GM19324 (cell line): ENCODE measurements at regions not wholly inside any gene's neighbourhood (a gene's known extent, or its start where the extent isn't known, plus 50 kb on each side); places are given as distances from the start of the nearest gene placed in this dataset.
"Not testable (repeated sequence)": the region's sequence is repeated elsewhere in the genome, so short reads cannot be mapped to it uniquely, and the experiment has no call there.

Experiments used
- ATAC-seq: cut with Tn5 transposase; IDR thresholded peaks from one replicate; pipeline ENCODE4 v1.9.1; 2021; ENCODE audit warnings: mild to moderate bottlenecking, moderate library complexity; ENCODE audit not compliant: unreplicated experiment, low FRiP score

DNA sequence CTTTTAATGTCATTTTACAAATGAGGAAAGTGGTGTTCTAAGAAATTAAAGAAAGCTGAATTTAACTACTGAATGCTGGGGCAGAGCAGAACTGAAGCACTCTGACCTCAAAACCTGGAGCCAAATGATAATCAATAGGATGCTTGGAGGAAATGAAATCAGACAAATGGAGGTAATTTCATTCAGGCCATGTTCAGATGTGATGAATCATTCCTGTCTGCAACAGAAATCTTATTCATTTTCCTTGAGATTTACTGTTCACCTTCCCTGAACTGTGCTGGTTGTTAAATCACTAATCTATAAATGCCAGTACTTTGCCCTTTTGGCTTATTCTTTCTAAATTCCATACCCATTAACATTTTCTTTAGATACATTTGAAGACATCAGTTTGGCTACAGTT, 85.6 kb upstream of the SNX7 start:
- no peak for ATAC-seq

DNA sequence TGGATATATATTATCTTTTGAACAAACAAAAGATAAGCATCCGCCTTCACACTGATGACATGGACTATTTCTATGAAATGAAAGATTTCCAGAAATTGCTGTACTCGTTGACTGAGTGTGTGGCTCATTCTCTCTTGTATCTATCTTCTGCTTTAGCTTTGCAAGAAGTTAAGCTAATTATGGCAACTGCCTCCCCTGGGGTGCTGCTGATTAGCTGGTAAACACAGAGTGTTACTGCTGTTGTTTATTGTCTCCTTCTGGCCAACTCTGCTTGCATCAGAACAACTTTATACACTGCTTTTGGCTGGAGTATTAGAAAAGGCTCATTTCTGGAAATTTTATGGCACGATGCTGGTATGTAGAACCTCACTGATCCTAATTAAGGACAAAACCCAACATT, 95.6 kb upstream of the SNX7 start:
- ATAC-seq = no peak

DNA sequence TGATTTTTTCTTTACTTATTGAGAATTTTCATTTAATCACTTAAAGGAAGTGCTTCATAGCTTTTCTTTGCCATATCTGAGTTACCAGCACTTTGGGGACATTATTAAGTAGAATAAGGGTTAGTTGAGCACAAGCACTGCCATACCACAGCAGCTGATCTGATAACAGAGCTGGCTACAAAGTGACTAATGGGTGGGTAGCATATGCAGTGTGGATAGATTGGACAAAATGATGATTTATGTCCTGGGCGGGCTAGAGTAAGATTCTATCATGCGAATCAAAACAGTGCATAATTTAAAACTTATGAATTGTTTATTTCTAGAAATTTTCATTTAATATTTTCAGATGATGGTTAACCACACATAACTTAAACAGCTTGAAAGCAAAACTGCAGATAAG, 102.2 kb upstream of the SNX7 start:
- no peak for ATAC-seq

DNA sequence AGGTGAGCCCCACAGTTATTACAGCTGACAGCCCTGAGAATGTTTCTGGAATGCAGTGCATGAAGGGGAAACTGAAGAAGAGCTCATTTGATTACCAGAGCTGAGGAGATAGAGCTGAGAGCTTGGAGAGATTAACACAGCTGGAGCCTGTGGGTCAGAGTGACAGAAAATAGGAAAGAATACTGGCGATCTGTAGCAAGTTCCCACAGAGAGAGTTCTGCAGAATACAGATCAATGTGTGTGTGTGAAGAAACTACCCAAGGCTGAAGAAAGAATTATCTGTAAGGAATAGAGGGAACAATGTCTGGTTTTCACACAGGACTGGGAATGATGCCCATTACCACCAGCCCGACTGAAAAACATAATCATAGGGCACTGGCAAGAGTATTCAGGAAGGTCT, 103.6 kb upstream of the SNX7 start:
- ATAC-seq = no peak

DNA sequence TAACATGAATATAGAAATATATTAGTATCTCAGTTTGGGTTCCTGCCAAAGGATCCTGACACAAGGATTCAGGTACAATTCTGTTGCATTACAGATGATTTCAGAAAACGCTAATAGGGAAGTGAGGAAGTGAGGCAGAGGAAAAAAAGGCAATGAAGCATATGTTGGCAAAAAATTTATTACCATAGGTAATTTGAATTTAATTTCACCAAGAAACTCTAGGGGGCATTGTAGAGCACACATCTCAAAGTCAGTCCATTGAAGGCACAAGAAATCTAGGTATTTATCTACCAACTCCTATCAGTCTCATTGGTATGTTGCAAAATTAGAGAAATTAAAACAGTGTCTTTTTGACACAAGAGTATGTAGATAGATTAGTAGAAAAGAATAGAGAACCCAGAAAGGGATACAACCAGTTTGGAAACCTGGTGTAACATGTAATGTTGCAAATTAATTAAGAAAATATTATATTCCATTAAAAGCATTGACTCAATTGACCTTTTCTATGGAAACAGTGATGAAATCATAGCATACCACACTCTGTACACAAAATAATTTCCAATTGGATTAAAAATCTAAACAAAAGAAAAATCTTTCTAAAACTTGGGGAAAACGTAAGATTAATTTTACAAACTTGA, 104.9 kb upstream of the SNX7 start:
- ATAC-seq = no peak

DNA sequence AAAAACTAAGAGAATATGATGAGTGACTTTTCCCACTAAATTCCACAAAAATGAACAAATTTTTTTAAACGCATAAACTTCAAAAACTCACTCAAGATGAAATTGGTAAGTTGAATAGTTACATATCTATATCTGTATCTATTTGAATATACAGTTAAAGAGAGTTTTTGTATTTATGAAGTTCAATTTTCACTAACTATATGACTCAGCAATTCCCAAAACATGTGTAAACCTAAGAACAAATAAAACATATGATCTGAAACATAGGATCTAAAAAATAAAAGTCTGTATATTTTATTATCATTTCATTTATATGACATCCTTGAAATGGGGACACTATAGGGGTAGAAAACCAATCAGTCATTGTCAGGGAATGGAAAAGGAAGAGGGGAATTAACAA, 105.7 kb upstream of the SNX7 start:
- no peak for ATAC-seq

DNA sequence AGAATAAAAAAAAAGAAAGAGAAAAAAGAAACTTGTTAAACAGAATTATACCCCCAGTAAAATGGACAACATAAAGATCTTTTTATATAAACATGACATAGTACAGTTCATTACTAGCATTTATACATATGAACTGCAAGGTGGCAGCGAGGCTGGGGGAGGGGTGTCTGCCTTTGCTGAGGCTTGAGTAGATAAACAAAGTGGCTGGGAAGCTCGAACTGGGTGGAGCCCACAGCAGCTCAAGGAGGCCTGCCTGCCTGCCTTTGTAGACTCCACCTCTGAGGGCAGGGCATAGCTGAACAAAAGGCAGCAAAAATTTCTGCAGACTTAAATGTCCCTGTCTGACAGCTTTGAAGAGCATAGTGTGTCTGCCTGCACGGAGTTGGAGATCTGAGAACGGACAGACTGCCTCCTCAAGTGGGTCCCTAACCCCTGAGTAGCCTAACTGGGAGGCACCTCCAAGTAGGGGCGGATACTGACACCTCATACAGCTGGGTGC, 108.9 kb upstream of the SNX7 start:
- ATAC-seq = not testable (repeated sequence)

DNA sequence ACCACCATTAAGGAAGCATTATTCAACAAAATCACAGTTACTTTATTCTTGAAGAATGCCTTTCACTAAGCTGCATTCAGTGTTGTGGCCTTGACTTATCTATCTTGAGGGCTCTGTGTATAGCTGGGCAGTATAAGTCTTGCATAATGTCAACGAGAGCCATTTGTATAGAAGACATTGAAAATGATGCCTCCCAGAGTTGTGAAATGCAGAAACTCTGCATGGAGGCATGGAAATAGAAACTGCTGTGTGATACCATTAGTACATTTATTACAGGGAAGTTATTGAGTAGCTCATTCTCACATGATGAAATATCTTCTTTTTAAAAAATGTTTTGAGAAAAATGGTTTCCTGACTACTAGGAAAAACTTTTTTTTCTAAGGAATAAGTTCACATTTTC, 111.4 kb upstream of the SNX7 start:
- ATAC-seq = no peak

DNA sequence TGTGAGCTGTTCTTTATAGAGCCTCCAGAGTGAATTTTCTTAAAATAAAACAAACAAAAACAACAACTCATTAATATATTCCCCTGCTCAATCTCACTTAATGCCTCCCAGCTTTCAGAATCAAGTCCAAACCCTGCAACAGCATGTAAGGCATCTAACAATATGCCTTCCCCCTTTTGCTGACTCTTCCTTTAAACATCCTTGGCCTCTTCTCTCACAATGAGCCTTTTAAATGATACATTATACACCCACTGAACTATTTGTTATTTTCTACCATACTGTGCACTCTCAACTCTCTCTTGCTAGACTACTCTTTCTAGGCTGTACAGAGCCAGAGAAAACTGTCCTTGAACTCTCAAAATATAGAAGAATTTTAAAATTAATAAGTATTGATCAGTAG, 115.2 kb upstream of the SNX7 start:
- ATAC-seq = no peak

DNA sequence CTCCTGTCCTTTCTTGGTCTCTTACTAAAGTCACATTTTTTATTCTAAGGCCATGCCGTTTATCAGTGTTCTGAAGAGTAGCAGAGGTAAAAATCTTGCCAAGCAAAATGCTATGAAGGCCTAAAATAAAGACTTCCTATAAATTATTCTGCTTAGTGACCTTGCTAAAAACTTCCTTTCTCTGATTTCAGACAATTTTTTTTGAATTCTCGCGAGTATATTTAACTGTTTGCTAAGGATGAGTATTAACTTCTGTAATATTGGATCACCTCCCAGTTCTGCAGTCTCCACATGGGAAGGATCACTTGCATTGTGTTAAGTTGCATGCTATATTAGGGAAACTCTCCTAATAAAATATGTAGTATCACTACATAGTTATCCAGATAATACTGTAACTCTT, 123.4 kb upstream of the SNX7 start:
- no peak for ATAC-seq

DNA sequence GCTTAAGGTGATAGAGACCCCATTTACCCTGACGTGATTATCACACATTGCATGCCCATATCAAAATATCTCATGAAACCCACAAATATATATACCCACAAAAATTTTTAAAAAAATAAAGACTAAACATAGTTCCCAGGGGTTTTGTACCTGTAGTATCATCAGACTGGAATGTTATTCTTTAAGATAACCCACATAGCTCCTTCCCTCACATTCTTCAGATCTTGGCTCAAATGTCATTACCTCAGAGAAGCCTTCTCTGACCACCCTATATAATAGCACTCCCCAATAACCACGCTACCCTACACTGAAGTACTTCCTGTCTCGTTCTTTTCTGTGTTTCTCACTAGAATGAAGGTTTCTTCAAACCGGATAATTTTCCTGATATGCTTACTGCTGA, 138.3 kb upstream of the SNX7 start:
- ATAC-seq = no peak

DNA sequence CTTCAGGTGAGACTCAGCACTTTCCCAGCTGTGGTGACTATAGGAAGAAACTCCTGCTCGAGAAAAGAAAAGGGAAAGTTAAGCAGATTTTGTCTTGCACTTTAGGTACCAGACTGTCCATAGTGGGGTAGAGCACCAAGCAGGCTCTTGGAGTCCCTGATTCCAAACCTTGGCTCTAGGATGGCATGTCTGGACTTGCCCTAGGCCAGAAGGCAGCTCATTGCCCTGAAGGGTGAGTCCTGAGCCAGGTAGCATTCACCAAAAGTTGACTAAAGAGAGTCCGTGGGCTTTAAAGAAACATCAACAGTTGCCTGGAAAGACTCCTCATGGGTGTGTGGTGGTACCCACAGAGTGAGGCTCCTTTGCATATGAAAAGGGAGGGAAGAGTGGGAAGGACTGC, 145.2 kb upstream of the SNX7 start:
- ATAC-seq = no peak

DNA sequence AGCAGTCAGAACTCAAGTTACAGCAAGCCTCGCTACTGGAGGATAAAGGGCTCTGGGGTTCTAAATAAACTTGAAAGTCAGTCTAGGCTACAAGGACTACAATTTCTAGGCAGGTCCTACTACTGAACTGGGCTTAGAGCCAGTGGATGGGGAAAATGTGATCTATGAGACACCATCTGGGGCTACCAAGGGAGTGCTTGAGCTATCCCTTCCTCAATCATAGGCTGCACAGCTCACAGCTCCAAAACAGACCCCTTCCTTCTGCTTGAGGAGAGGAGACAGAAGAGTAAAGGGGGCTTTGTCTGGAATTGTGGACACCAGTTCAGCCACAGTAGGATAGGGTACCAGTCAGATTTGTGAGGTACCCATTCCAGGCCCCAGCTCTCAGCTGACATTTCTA, 145.8 kb upstream of the SNX7 start:
- no peak for ATAC-seq

DNA sequence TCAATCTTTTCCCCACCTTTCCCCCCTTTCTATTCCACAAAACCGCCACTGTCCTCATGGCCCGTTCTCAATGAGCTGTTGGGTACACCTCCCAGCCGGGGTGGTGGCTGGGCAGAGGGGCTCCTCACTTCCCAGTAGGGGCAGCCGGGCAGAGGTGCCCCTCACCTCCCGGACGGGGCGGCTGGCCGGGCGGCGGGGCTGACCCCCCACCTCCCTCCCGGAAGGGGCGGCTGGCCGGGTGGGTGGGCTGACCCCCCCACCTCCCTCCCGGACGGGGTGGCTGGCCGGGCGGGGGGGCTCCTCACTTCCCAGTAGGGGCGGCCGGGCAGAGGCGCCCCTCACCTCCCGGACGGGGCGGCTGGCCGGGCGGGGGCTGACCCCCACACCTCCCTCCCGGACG, 149.3 kb upstream of the SNX7 start:
- not testable (repeated sequence) for ATAC-seq

DNA sequence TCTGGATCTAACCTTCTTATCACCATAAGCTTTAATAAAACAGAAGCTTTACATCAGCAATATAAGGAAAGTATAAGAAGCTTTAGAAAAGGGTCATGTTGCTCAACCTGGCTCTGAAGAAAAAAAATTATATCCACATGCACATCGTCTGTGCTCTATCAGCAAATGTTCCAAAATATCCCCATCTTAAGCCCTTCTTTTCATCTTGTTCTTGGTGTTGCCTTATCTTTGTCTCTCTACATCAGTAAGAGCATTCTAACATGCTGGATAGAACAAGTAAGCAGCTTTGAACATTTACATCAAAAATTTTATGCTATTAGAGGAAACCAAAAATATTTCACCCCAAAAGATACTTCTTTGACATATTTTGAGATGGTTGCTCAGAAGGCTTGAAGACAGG, 157.8 kb upstream of the SNX7 start:
- ATAC-seq = no peak

DNA sequence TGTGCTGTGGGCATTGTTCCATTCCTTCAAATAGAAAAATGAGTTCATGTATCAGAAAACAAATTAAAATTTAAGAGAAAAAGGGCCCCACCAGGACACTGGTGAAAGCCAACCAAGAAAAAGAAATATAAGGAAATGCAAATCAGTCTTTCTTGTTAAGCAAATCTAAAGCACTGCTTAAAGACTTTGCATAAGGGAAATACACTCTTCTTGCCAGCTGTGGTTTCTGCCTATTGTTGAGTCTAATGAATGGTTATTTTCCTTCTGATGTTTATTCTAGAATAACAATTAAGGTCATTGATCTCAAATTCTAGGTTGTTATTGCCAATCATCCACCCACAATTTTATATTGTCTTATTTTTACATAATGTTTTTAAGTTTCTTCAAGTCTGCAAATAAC, 158.6 kb upstream of the SNX7 start:
- no peak for ATAC-seq

DNA sequence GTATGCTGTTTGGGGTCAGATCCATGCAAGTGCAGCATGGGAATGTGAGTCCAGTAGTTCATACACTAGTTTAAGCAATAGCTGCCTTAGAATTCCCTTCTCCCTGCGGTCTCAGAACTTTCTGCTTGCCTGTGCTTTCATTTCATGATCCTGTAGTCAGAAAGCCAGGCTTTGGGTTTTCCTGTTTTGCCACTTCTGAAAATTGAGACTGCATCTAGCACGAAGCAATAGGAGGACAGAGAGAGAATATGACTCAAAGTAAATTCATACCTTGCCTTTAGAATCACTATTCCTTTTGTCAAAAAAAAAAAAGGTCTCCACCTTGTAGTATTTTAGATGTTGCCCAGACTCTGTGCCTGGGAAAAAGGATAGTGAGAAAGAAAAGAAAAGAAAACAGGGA, 161.2 kb upstream of the SNX7 start:
- no peak for ATAC-seq

DNA sequence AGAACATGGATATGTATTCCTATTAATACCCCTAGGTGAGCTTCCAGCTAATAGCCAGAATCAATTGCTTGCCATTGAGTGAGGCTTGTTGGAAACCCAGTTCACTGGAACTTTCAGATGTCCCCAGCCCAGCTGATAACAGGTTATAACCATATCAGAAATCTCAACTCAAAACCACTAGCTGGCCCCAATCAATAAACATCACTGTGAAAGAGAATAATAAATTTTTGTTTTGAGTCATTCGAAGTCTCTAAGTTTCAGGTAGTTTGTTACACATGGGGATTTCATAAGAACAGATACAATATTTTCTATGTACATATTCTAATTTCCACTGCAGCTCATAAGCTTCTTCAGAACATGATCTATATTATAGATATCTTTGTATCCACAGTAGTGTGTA, 162.9 kb upstream of the SNX7 start:
- ATAC-seq = no peak

DNA sequence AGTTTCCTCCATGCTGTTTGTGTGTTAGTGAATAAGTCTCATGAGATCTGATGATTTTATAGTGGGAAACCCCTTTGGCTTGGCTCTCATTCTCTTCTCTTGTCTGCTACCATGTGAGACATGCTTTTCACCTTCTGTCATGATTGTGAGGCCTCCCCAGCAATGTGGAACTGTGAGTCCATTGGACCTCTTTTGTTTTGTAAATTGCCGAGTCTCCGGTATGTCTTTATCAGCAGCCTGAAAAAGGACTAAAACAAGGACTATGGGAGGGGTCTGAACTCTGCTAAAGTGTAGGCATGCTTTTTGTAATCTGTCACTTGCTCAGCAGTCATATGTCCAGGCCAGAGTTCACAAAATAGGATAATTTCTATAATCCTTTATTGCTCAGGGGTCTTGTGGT, 164.0 kb upstream of the SNX7 start:
- no peak for ATAC-seq

DNA sequence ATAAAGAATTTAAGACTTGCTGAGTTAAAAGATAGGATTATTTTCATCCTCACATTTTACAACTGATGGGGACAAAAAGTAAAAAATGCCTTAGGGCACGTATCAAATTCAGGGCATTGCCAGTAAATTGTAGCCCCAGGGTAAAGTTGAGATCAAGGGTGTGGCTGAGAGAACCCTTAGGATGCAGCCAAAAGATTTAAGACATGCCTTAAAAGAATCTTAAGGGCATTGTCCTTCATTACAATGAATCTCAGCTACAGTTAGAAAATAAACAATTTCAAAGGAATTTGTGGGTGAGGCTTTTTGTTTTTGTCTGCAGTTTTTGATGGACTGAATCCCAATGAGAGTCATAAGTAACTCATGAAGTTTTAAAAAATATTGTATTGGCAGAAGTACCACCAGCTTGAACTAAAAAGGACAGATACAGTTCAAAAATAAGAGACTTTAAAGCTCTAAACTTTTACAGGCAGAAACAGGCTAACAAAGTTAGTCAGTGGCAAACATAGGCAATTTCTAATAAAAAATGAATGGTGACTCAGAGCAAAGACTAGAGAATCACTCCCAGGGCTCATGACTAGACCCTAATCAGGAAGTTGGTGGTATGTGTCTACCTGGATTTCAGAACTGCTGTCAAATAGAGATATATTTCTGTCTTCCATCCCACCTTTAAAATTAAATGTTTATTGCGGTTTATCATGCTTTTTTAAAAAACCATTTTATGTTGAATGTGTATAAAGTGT, 165.1 kb upstream of the SNX7 start:
- no peak for ATAC-seq

DNA sequence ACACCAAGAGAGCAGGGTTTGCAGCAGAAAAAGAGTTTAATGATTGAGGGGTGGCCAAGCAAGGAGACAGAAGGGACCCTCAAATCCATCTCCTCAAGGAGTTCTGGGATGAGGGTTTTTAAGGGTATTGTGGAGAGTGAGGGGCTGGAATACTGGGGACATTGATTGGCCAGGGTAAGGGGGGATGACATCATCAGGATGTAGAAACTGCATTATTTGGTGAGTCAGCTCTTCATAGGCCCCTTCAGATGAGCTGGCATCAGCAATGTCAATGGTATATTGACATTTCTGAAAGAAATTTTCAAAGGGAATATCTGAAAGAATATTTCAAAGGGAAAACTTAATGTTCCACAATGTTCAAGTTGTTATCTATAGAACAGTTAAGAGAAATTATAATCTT, 168.1 kb upstream of the SNX7 start:
- ATAC-seq = no peak

DNA sequence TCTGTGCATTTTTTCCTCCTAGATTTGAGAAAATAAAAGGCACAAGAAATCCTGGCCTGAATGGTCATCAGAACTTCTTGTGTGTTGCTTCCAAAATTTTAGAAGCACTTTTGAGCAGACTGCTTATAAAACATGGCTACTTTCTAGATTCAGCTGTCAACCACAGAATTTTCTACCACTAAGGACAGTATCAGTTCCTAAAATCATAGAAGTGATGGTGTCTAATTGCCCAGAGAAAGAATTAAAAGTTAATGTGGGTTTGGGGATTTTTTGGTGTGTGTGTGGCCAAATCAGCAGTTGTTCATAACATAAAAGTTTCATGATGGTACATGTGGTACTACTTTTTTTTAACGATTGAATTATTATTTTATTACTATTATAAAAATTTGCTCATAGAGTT, 171.4 kb upstream of the SNX7 start:
- no peak for ATAC-seq
